ENCODE measurements at regions not wholly inside any gene's neighbourhood (a gene's known extent, or its start where the extent isn't known, plus 50 kb on each side); places are given as distances from the start of the nearest gene placed in this dataset.

DNA sequence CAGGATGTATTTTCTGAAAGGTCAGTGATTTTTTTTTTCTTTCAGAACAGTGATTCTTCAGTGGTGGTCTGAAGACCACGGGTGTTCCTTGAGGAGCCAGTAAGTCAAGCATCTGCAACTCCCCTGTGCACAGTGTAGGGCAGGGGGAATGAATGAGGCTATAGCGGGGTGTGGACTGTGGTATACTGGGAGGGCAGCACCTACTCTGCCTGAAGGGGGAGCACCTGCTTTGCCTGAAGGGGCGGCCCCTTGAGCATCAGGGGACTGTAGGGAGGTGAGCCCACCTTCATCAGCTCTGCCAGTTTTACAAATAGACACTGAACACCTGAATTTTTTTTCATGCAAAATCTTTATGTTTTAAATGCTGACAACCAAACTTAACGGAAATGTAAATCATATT is 77.5 kb upstream of the RIPOR2 start:
- FAIRE-seq, result no peak

DNA sequence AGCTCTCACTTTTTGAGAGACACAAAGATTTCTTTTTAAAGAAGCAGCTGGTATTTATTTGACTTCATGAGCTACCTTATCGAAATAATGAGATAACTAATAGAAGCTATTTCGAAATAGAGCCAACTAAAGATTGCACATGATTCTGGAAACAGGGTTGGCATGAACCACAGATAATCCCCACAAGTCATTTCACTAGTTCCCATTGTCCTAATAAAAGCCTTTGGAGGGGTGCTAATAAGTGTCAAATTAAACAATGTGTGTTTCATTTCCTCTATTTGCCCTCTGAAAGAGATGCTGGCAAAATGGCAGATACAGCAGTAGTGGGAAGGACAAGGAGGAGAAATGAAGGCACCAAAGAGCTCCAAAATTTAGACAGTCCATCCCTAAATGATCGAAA is 78.6 kb upstream of the RIPOR2 start:
- no peak for FAIRE-seq

GRCh38 chr6:25014791-25015560 is 79.2 kb upstream of the RIPOR2 start:
- FAIRE-seq, result no peak

DNA sequence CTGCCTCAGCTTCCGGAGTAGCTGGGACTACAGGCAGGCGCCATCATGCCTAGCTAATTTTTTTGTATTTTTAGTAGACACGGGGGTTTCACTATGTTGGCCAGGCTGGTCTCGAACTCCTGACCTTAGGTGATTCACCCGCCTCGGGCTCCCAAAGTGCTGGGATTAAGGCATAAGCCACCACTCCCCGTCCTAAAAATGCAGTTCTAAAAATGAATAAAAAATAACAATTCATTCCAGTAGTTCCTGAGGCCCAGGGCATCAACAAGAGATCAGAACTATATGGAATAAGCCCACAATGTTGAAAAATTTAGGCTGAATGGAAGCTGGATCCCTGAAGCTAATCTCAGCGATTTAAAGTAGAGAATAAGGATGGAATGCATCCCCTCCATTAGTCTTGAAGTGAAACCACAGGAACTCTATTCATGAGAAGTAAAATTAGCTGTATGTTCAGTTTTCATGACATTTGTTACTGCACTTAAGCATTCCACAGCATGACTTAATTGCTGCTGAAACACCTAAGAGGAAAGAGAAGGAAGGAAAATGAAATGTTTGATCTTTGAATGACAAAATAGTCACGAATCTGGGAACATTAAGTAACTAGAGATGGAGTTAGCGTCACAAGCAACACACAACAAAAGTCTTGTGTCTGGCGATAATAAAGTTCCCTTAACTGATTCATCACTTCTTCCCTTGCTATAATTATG is 80.4 kb upstream of the RIPOR2 start:
- FAIRE-seq, result no peak

GRCh38 chr6:25017486-25017885 is 81.7 kb upstream of the RIPOR2 start:
- FAIRE-seq, result no peak

- no peak for FAIRE-seq
Measured at GRCh38 chr6:25017932-25018567, 82.3 kb upstream of the RIPOR2 start.

DNA sequence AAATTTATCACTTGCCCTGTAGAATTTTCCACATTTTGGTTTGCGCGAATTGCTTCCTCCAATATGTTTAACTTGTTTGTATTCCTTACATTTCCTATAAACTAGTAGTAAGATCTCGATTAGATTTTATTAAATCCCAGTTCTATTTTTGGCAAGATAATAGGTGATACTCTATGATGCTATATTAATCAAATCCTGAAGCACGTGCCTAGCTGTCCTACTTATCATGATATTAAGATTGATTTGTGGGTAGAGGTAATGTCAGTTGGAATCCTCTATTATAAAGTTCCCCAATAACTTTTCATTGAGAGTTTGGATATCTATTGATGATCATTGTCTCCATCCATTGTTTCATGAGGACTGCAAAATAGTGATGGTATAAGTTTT is 82.8 kb upstream of the RIPOR2 start:
- FAIRE-seq, result no peak

GRCh38 chr6:25022140-25022553 is 86.4 kb upstream of the RIPOR2 start:
- FAIRE-seq, result no peak

- no peak for FAIRE-seq
Measured at GRCh38 chr6:25023781-25024180, 88.0 kb upstream of the RIPOR2 start.

- FAIRE-seq, result no peak
Measured at GRCh38 chr6:25024821-25025220, 89.1 kb upstream of the RIPOR2 start.

DNA sequence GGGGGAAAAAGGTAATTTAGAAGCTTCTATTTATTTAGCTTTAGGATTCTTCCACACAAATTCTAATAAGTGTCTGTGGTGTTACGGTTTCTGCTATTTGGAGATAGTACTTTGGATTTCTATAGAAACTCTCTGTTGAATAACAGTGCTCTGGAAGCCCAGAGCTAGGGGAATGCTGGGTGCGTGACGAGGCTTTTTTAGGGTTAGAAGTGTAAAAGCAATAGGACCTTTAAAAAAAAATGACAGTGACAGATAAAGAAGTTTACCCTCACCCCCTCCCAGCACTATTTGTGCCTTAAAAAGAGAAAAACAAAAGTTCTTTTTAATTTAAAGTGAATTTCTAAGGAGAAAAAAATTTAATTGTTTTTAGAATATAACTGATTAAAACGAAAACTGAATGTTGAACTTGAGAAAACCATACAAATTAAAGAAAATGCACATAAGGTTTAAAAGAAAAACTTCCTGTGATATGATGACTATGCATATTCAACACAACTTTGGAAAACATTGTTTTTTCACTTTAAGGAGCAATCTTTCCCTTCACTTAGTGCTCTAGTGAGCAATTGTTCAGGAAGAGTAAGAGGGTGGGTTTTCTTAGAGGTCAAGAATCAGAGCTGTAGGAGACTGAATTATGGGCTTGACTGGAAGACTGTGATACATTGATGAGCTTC is 89.6 kb upstream of the RIPOR2 start:
- no peak for FAIRE-seq

- FAIRE-seq, result no peak
Measured at GRCh38 chr6:25025919-25026301, 90.2 kb upstream of the RIPOR2 start.

DNA sequence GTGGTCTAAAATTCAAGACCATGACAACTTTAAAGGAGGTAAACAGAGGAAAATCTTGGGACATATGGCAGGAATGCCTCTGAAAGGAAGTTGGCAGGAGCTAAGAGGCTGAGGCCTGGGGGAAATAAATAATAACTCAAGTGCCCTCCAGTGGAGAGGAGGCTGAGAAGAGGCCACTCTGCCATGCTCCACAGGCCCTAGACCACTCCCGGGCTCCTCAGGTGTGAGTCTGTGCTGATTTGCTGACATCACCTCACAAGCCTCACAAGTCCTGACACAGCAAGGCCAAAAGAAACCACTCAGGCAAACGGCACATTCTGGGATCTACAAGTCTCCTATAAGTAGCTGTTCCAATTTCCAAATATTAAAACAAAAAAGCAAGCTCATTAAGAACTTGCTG is 91.0 kb upstream of the RIPOR2 start:
- FAIRE-seq, result no peak

- no peak for FAIRE-seq
Measured at GRCh38 chr6:25027221-25027916, 91.6 kb upstream of the RIPOR2 start.

DNA sequence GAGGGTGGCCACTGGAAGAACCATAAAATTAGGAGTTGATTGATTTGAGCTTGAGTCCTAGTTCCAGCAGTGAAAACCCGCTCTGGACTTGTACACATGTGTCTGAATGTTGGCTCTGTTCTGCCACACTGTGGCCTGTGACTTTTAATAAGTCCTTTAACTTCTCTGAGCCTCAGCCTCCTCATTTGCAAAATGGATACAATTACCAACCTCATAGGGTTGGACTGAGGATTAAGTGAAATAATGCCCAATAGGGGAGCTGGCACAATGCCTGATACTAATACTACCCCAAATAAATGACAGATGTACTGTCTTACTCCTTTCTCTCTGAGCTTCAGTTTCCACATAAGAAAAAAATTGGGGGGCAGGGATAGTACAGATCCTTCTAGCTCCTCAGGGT is 92.6 kb upstream of the RIPOR2 start:
- FAIRE-seq, result no peak

- no peak for FAIRE-seq
Measured at GRCh38 chr6:25032934-25033333, 97.2 kb upstream of the RIPOR2 start.

DNA sequence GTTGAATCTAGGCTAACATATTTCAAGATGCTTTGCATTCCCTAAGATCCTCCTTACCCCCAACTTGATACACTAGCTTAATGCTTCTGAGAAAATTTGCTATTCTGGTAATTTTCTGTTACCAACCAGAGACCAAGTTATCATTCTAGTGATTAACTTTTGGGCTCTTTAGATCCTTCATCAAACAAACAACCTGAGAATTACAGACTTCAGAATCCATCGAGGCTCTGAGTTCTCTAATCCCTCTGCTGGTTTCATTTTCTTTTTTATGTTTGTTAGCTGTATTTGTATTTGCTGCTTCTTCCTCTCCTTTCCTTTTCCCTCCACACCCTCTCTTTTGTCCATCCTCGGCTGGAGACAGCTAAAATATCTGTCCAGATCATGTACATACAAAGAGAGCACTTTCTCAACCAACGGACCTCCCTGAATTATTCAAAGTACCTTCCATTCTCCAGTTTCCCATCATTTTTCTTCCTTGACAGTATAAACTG is 98.7 kb upstream of the RIPOR2 start:
- no peak for FAIRE-seq

DNA sequence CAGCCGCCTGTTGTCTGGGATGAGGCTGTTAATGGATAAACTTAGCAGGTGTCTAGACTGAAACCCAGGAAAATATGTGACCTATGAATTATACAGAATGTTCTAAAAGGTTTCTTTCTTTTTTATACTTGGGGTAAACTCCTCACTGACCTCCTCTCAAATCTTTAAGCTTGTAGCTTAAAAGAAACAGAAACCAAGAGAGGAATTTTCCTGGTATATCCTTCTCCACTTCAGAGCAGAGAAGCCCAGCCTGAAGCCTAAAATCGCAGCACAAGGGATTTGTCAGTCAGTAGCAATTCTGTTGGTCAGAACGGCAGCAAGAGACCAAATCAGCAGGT is 99.4 kb upstream of the RIPOR2 start:
- no peak for FAIRE-seq

- no peak for FAIRE-seq
Measured at GRCh38 chr6:25035512-25036435, 100.0 kb upstream of the RIPOR2 start.

DNA sequence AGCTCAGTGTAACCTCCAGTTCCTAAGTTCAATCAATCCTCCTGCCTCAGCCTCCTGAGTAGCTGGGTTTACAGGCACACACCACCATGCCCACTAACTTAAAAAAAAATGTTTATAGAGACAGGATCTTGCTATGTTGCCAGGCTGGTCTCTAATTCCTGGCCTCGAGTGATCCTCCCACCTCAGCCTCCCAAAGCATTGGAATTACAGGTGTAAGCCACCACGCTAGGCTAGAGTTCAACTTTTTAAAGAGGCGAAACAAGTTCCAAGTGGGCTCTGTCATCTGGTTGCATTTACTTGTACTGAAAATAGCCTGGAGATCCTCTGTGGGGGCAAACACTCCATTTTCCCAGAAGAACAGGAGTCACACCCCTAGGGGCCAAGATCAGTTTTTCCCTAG is 100.7 kb upstream of the RIPOR2 start:
- FAIRE-seq, result no peak

DNA sequence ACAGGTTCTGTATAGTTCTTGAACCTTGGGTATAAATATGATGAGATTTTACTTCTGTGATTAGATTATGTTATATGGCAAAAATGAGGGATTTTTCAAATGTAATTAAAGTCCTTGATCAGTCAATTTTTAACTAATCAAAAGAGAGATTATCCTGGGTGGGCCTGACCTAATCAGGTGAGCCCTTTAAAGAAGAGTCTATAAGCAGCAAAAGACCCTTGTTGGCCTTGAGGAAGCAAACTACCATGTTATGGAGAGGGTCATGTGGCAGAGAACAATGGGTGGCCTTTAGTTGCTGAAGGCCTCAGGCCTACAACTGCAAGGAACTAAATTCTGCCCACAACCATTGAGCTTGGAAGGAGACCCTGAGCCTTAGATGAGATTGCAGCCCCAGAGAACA is 102.5 kb upstream of the RIPOR2 start:
- no peak for FAIRE-seq

DNA sequence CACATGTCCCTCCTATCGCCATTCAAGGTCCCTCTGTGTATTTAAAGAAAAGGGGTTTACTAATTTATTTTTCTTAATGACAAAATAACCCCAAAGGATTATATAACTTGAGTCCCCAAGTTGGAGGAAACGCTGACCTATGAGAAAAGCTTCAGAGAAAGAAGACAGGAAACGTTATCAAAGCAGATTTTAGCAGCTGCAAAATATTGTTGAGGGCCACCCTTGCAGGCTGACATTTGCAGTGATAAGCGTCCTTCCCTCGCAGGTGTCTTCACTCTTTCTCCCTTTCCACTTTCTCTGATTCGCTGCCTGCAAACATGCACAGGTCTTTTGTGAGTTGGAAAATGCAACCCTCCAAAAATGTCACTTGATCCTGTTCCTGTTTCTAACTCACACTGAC is 103.2 kb upstream of the RIPOR2 start:
- FAIRE-seq, result no peak
